ENCODE measurements at regions not wholly inside any gene's neighbourhood (a gene's known extent, or its start where the extent isn't known, plus 50 kb on each side); places are given as distances from the start of the nearest gene placed in this dataset.

GRCh38 chr22:49427941-49428340 is 399.7 kb downstream of the BRD1 start:
- DNase-seq: no peak

GRCh38 chr22:49427341-49427740 is 400.3 kb downstream of the BRD1 start:
- no peak for DNase-seq

GRCh38 chr22:49426618-49427266 is 400.9 kb downstream of the BRD1 start:
- DNase-seq: no peak

- no peak for DNase-seq
Observed at GRCh38 chr22:49426098-49426497, 401.6 kb downstream of the BRD1 start.

- DNase-seq: no peak
Observed at GRCh38 chr22:49425356-49425755, 402.3 kb downstream of the BRD1 start.

- DNase-seq: no peak
Observed at GRCh38 chr22:49424893-49425270, 402.8 kb downstream of the BRD1 start.

GRCh38 chr22:49423125-49423650 is 404.5 kb downstream of the BRD1 start:
- DNase-seq: no peak

- DNase-seq: no peak
Observed at GRCh38 chr22:49422701-49423100, 405.0 kb downstream of the BRD1 start.

GRCh38 chr22:49420651-49421050 is 407.0 kb downstream of the BRD1 start:
- no peak for DNase-seq

GRCh38 chr22:49419661-49420060 is 408.0 kb downstream of the BRD1 start:
- DNase-seq: no peak

GRCh38 chr22:49418943-49419342 is 408.7 kb downstream of the BRD1 start:
- DNase-seq: no peak

- DNase-seq: no peak
Observed at GRCh38 chr22:49418341-49418894, 409.3 kb downstream of the BRD1 start.

- no peak for DNase-seq
Observed at GRCh38 chr22:49417833-49418232, 409.8 kb downstream of the BRD1 start.

- DNase-seq: no peak
Observed at GRCh38 chr22:49417326-49417725, 410.3 kb downstream of the BRD1 start.

- DNase-seq: no peak
Observed at GRCh38 chr22:49415151-49415951, 412.3 kb downstream of the BRD1 start.

- no peak for DNase-seq
Observed at GRCh38 chr22:49413551-49413950, 414.1 kb downstream of the BRD1 start.

GRCh38 chr22:49413146-49413545 is 414.5 kb downstream of the BRD1 start:
- no peak for DNase-seq

GRCh38 chr22:49412236-49412635 is 415.4 kb downstream of the BRD1 start:
- DNase-seq: no peak

- DNase-seq: no peak
Observed at GRCh38 chr22:49411236-49411635, 416.4 kb downstream of the BRD1 start.

GRCh38 chr22:49408102-49408836 is 419.4 kb downstream of the BRD1 start:
- DNase-seq: peak; percentile 26

- DNase-seq: peak; percentile 46
Observed at GRCh38 chr22:49406879-49407587, 420.6 kb downstream of the BRD1 start.

- DNase-seq: peak; percentile 5
Observed at GRCh38 chr22:49406047-49406650, 421.5 kb downstream of the BRD1 start.
